Kidney (tissue), 13 donors: ENCODE measurements at regions not wholly inside any gene's neighbourhood (a gene's known extent, or its start where the extent isn't known, plus 50 kb on each side); places are given as distances from the start of the nearest gene placed in this dataset.

Experiments used
- DNase-seq, 5 donors: peaks; one replicate each; pipeline ENCODE4 v3.0.0-alpha.2; 2013 to 2020
- FAIRE-seq: peaks from 2 replicates; lab custom pipeline; 2012; peaks lifted over from hg19 to GRCh38; lab: Jason Lieb, UNC
- H3K27ac ChIP-seq, 2 donors: one replicate each; pipeline ENCODE4 v1.7.0; 2013; ENCODE audit warnings: low read depth in 2 of 2, low read length in 2 of 2, inconsistent platforms in 1 of 2
- H3K27me3 ChIP-seq: one replicate; pipeline ENCODE4 v1.7.1; 2013; ENCODE audit warnings: low read length, inconsistent platforms; ENCODE audit not compliant: control insufficient read depth, insufficient read depth
- H3K36me3 ChIP-seq, 3 donors: one replicate each; pipeline versions ENCODE4 v1.7.0 to v1.7.1; 2013; ENCODE audit warnings: low read length in 3 of 3, control low read depth in 1 of 3, inconsistent platforms in 1 of 3; ENCODE audit not compliant: insufficient read depth in 3 of 3, control insufficient read depth in 2 of 3
- H3K4me1 ChIP-seq, 3 donors: one replicate each; pipeline versions ENCODE4 v1.7.0 to v1.7.1; 2013; ENCODE audit warnings: low read length in 3 of 3, inconsistent platforms in 1 of 3, low read depth in 1 of 3; ENCODE audit not compliant: control insufficient read depth in 2 of 3, insufficient read depth in 2 of 3
- H3K4me3 ChIP-seq, 3 donors: one replicate each; pipeline versions ENCODE4 v1.7.0 to v1.8.1; 2013; ENCODE audit warnings: low read length in 3 of 3, control low read depth in 1 of 3, inconsistent platforms in 1 of 3
- H3K9ac ChIP-seq, 3 donors: one replicate each; pipeline versions ENCODE4 v1.7.0 to v1.7.1; 2013; ENCODE audit warnings: low read length in 3 of 3, control low read depth in 1 of 3, inconsistent platforms in 1 of 3
- H3K9me3 ChIP-seq, 3 donors: one replicate each; pipeline versions ENCODE4 v1.7.0 to v1.7.1; 2013; ENCODE audit warnings: low read length in 3 of 3, control low read depth in 1 of 3, inconsistent platforms in 1 of 3; ENCODE audit not compliant: control insufficient read depth in 2 of 3, insufficient read depth in 1 of 3
- CTCF ChIP-seq: IDR thresholded peaks from 3 replicates; pipeline ENCODE4 v1.5.1; 2012; ENCODE audit warnings: mild to moderate bottlenecking, moderate library complexity, borderline replicate concordance; ENCODE audit not compliant: insufficient read depth; ENCODE audit errors: extremely low read depth
- intact Hi-C: fragments of 100-400 bp; cut with DNase I; formaldehyde crosslinking; loops from one replicate; pipeline ENCODE4 v1.11.1; 2022
- donor health status: control.
- donor health status: control.
- donor health status: control.
- donor health status: control.
- donor health status: control.
- donor health status: DM: yes; HTN: yes; CAD: no.
- donor health status: Normal renal cell carcinoma (clear cell type).

DNA sequence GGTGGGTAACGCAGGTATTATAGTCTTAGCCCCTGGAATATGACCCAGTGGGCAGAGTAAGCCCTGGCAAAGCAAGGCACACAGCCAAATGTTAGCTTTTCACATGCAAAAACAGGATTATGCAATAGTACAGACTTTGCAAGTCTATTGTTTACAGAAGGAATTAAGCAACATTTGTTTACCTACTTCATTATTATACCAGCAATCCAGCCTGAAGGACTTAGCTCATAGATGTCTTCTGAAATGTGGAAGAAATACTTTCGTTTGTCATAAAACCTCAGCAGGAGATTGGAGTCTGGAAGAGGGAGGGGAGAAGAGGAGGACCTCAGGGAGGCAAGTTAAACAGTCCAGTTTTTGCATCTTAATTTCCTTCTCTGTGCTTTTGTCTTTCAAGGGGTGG, 226.7 kb upstream of the CENPE start:
- Histone ChIP-seq H3K9me3 (no peaks in the 10 kb centered on the region), H3K4me1 (no peaks in the 10 kb centered on the region), H3K27ac (no peak overlapping the region), H3K4me3 (no peak overlapping the region), H3K9ac (no peak overlapping the region), H3K27me3 (no peaks in the 10 kb centered on the region), H3K36me3 (no peaks in the 10 kb centered on the region)
- no peak for TF ChIP-seq CTCF
- intact Hi-C loops, result no loop called here
- no peak for FAIRE-seq
- DNase-seq, result no peak

- intact Hi-C loops, result no loop called here
- FAIRE-seq (no peak), DNase-seq (no peak)
- Histone ChIP-seq H3K4me3 (no peak overlapping the region), H3K9ac (no peak overlapping the region), H3K27ac (no peak overlapping the region), H3K9me3 (no peaks in the 10 kb centered on the region), H3K4me1 (no peaks in the 10 kb centered on the region), H3K36me3 (no peaks in the 10 kb centered on the region), H3K27me3 (no peaks in the 10 kb centered on the region)
- no peak for TF ChIP-seq CTCF
Observed at GRCh38 chr4:103423261-103423660, 225.1 kb upstream of the CENPE start.

DNA sequence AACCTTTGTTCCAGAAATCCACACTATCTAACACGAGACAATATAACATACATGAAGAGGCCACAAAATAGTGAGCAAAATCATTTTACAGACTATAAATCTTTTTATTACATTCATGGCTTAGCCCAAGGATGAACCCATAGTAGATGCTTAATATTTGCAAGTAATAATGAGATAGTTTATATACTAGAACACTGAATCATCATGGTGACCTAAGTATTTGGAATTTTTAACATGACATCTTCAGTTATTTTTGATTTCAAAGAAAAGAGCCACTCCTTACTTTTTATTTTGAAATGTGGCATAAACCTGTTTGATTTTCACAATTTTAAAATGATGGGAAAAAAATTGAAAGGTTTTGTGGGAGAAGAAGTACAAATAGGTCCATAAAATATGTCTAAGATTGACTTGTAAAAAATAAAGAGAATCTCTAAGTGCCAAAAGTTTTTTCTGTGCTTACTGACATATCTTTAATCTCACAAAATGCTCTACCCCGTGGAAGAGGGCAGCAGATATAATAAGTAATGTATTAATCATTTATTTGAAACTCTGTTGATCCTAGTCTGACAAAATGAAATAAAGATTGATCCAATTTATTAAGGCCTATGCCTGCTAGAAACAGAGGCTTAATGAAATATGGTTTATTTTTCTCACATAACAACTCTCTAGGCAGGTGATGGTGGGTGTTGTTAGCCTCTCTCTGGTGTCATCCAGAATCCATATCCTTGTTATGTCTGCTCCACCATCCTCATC, 224.5 kb upstream of the CENPE start:
- intact Hi-C loops, result no loop called here
- Histone ChIP-seq H3K9ac (no peak overlapping the region), H3K36me3 (no peaks in the 10 kb centered on the region), H3K9me3 (no peaks in the 10 kb centered on the region), H3K27ac (no peak overlapping the region), H3K4me3 (no peak overlapping the region), H3K4me1 (no peaks in the 10 kb centered on the region), H3K27me3 (no peaks in the 10 kb centered on the region)
- TF ChIP-seq CTCF, result no peak
- FAIRE-seq, result no peak
- no peak for DNase-seq
